Kidney epithelial cell (primary cell): ENCODE measurements at regions not wholly inside any gene's neighbourhood (a gene's known extent, or its start where the extent isn't known, plus 50 kb on each side); places are given as distances from the start of the nearest gene placed in this dataset.

ENCODE experiments used
- DNase-seq: peaks from one replicate; pipeline ENCODE4 v3.0.0-alpha.2; 2010; ENCODE audit warnings: low read depth
- H3K27me3 ChIP-seq: 2 replicates; pipeline ENCODE4 v1.6.0; 2011; ENCODE audit warnings: low read length; ENCODE audit not compliant: control insufficient read depth, insufficient read depth
- H3K36me3 ChIP-seq: 2 replicates; pipeline ENCODE4 v1.5.1; 2011; ENCODE audit warnings: low read length; ENCODE audit not compliant: control insufficient read depth, insufficient read depth
- H3K4me3 ChIP-seq: 2 replicates; pipeline ENCODE4 v1.5.1; 2011; ENCODE audit warnings: low read depth, mild to moderate bottlenecking, control low read depth, low read length
- TF ChIP-seq, protein P1 (sequence below): IDR thresholded peaks from 2 replicates; pipeline ENCODE4 v1.5.1; 2011; ENCODE audit warnings: mild to moderate bottlenecking, moderate library complexity, low read length, control low read depth, inconsistent platforms; ENCODE audit not compliant: insufficient read depth, poor library complexity, severe bottlenecking

DNA sequence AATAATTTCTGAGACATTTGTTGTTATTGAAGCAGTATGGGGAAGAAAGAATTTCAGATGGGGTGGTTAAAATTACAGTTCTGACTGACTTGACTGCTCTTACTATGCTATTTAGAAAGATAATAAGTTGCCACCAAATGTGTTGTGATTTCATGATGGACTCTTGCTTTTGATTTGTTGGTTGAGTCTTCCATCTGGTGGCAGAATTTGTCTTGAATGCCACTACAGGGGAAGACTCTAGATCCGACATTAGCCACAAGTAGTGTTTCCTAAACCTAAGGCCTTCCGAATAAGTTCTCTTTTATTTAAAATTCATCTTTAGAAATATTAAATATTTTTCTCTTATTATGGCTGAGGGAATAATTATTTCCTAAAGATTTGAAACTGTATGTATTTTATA, 190.9 kb upstream of the ADGRL4 start:
- Histone ChIP-seq H3K27me3 (no peaks in the 10 kb centered on the region), H3K4me3 (no peak overlapping the region), H3K36me3 (no peaks in the 10 kb centered on the region)
- TF ChIP-seq, protein P1, sequence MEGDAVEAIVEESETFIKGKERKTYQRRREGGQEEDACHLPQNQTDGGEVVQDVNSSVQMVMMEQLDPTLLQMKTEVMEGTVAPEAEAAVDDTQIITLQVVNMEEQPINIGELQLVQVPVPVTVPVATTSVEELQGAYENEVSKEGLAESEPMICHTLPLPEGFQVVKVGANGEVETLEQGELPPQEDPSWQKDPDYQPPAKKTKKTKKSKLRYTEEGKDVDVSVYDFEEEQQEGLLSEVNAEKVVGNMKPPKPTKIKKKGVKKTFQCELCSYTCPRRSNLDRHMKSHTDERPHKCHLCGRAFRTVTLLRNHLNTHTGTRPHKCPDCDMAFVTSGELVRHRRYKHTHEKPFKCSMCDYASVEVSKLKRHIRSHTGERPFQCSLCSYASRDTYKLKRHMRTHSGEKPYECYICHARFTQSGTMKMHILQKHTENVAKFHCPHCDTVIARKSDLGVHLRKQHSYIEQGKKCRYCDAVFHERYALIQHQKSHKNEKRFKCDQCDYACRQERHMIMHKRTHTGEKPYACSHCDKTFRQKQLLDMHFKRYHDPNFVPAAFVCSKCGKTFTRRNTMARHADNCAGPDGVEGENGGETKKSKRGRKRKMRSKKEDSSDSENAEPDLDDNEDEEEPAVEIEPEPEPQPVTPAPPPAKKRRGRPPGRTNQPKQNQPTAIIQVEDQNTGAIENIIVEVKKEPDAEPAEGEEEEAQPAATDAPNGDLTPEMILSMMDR, result no peak
- DNase-seq, result no peak

GRCh38 chr1:79196211-79196610, 189.7 kb upstream of the ADGRL4 start:
- Histone ChIP-seq H3K27me3 (no peaks in the 10 kb centered on the region), H3K36me3 (no peaks in the 10 kb centered on the region), H3K4me3 (no peak overlapping the region)
- no peak for DNase-seq
- TF ChIP-seq, protein P1, result no peak

DNA sequence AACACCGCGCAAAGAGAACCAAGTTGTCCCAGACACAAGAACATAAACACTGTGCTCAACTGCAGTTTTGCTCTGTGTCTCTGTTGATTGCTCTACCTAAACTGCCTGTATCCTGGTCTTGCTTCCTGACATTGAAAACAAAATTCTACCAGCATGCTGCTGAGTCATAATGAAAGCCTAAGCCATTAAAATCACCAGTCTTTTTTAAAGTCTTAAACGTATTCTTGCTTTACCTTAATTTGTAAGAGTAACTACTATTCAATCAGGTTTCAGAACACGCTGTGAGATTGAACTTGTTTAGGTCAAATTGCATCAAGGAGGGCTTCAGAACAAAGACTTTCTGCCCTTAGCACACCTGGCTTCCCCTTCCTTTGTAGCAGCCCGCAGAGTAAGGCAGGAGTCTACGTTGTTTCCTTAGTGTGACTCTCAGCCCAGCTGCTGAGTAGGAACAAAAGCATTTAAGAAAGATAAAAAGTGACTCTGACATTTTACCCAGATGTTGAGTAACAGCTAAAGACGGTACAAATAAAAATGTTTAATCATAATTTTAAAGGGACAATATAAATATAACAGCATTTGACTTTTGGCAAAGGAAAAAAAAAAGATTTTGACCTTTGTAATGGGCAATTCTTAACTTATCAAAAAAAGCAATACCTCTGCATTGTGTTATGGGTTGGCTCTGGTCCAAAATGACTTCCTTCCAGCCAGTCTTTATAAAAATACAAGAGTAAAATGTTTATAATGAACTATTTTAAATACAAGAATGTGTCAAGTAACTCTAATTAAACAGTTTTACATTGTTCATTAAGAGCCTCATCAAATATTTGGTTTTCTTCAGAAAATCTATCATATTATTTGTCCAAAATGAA, 186.9 kb upstream of the ADGRL4 start:
- no peak overlapping the region for H3K4me3 ChIP-seq
- TF ChIP-seq, protein P1, result no peak
- DNase-seq, result no peak
- no peaks in the 10 kb centered on the region for H3K36me3 ChIP-seq
- no peaks in the 10 kb centered on the region for H3K27me3 ChIP-seq

- no peak for DNase-seq
- no peak overlapping the region for H3K4me3 ChIP-seq
- no peaks in the 10 kb centered on the region for H3K27me3 ChIP-seq
- no peaks in the 10 kb centered on the region for H3K36me3 ChIP-seq
- TF ChIP-seq, protein P1, result no peak
Measured at GRCh38 chr1:79190074-79190473, 183.5 kb upstream of the ADGRL4 start.

- DNase-seq, result no peak
- TF ChIP-seq, protein P1, result no peak
- H3K27me3 ChIP-seq, result no peaks in the 10 kb centered on the region
- H3K4me3 ChIP-seq, result no peak overlapping the region
- no peaks in the 10 kb centered on the region for H3K36me3 ChIP-seq
Measured at GRCh38 chr1:79188337-79188736, 181.8 kb upstream of the ADGRL4 start.

DNA sequence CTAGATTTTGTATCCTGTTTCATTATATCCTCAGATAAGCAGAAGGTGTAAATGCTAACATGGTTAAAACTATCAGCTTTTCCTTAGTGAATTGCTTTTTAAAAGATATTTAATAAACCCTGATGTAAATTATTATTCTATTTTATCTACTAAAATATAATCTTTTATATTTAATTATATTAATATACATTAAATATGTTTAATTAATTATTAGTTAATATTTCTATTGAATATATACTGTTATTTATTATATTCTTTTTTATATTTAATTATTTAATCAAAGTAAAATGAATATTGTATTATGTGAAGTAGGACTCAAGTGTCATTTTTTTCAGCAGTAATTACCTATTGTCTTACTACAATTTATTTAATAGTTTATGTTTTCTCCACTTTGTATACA, 179.7 kb upstream of the ADGRL4 start:
- H3K36me3 ChIP-seq, result no peaks in the 10 kb centered on the region
- H3K4me3 ChIP-seq, result no peak overlapping the region
- no peaks in the 10 kb centered on the region for H3K27me3 ChIP-seq
- DNase-seq, result no peak
- TF ChIP-seq, protein P1, result no peak
